Astrocyte (in vitro differentiated cells and primary cell): ENCODE measurements at regions not wholly inside any gene's neighbourhood (a gene's known extent, or its start where the extent isn't known, plus 50 kb on each side); places are given as distances from the start of the nearest gene placed in this dataset.
"Not testable (repeated sequence)": the region's sequence is repeated elsewhere in the genome, so short reads cannot be mapped to it uniquely, and the experiment has no call there.

Experiments used
- DNase-seq: peaks from one replicate; pipeline ENCODE4 v3.0.0-alpha.2; 2010; ENCODE audit warnings: low read depth
- FAIRE-seq: peaks from 2 replicates; lab custom pipeline; 2011; peaks lifted over from hg19 to GRCh38; lab: Jason Lieb, UNC
- H2AFZ ChIP-seq: 2 replicates; pipeline ENCODE4 v1.6.0; 2012; ENCODE audit warnings: low read depth, low read length, inconsistent platforms
- H3K27ac ChIP-seq: 2 replicates; pipeline ENCODE4 v1.5.1; 2011; ENCODE audit warnings: low read depth, low read length, inconsistent platforms
- H3K27me3 ChIP-seq: 2 replicates; pipeline ENCODE4 v1.6.0; 2011; ENCODE audit warnings: low read length, inconsistent platforms; ENCODE audit not compliant: insufficient read depth
- H3K36me3 ChIP-seq: 2 replicates; pipeline ENCODE4 v1.5.1; 2011; ENCODE audit warnings: low read length, inconsistent platforms; ENCODE audit not compliant: insufficient read depth
- H3K4me1 ChIP-seq: 2 replicates; pipeline ENCODE4 v1.5.1; 2011; ENCODE audit warnings: low read length, inconsistent platforms; ENCODE audit not compliant: insufficient read depth
- H3K4me2 ChIP-seq: 2 replicates; pipeline ENCODE4 v1.6.0; 2012; ENCODE audit warnings: low read length, inconsistent platforms
- H3K4me3 ChIP-seq: 2 replicates; pipeline ENCODE4 v1.5.1; 2011; ENCODE audit warnings: low read depth, mild to moderate bottlenecking, low read length, inconsistent platforms; ENCODE audit not compliant: insufficient read depth
- H3K79me2 ChIP-seq: 2 replicates; pipeline ENCODE4 v1.6.0; 2012; ENCODE audit warnings: mild to moderate bottlenecking, low read length, inconsistent platforms; ENCODE audit not compliant: insufficient read depth
- H3K9ac ChIP-seq: 2 replicates; pipeline ENCODE4 v1.6.0; 2012; ENCODE audit warnings: mild to moderate bottlenecking, low read length, inconsistent platforms
- H3K9me3 ChIP-seq: 2 replicates; pipeline ENCODE4 v1.5.1; 2012; ENCODE audit warnings: low read depth, mild to moderate bottlenecking, low read length, inconsistent platforms; ENCODE audit not compliant: insufficient read depth
- H4K20me1 ChIP-seq: 2 replicates; pipeline ENCODE4 v1.6.0; 2012; ENCODE audit warnings: low read length, inconsistent platforms; ENCODE audit not compliant: insufficient read depth
- H3K27ac Mint-ChIP-seq: one replicate; pipeline ENCODE4 v1.8.0; 2021; ENCODE audit warnings: mild to moderate bottlenecking, mixed read lengths; ENCODE audit not compliant: unreplicated experiment
- H3K27me3 Mint-ChIP-seq: one replicate; pipeline ENCODE4 v1.8.0; 2021; ENCODE audit warnings: low read depth, mixed read lengths; ENCODE audit not compliant: unreplicated experiment
- H3K36me3 Mint-ChIP-seq: one replicate; pipeline ENCODE4 v1.8.0; 2021; ENCODE audit warnings: low read depth, mixed read lengths; ENCODE audit not compliant: unreplicated experiment
- H3K4me1 Mint-ChIP-seq: one replicate; pipeline ENCODE4 v1.8.0; 2021; ENCODE audit warnings: low read depth, mixed read lengths; ENCODE audit not compliant: unreplicated experiment
- H3K4me3 Mint-ChIP-seq: one replicate; pipeline ENCODE4 v1.8.0; 2021; ENCODE audit warnings: mild to moderate bottlenecking, moderate library complexity, mixed read lengths; ENCODE audit not compliant: unreplicated experiment
- H3K9me3 Mint-ChIP-seq: one replicate; pipeline ENCODE4 v1.8.0; 2021; ENCODE audit warnings: mild to moderate bottlenecking, mixed read lengths; ENCODE audit not compliant: unreplicated experiment
- EZH2 ChIP-seq: IDR thresholded peaks from 2 replicates; pipeline ENCODE4 v1.6.1; 2012; ENCODE audit warnings: mild to moderate bottlenecking, low read length, inconsistent platforms; ENCODE audit not compliant: insufficient read depth
- TF ChIP-seq, protein P1 (sequence below): IDR thresholded peaks from 2 replicates; pipeline ENCODE4 v1.5.1; 2011; ENCODE audit warnings: low read depth, mild to moderate bottlenecking, inconsistent platforms, low read length, moderate library complexity; ENCODE audit not compliant: insufficient read depth

DNA sequence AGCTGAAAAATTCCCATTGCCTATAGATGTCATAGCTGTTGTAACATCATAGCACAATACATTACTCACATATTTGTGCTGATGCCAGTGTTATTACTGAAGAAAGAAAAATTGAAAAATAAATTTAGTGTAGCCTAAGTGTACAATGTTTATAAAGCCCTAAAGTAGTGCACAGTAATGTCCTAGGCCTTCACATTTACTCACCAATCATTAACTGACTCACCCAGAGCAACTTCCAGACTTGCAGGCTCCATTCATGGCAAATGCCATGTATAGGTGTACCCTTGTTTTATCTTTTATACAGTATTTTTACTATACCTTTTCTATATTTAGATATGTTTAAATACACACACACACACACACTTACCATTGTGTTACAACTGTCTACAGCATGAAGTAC lies 265.4 kb upstream of the MAGEB18 start:
- peaks cover 5% of the 10 kb centered on the region for H3K4me1 Mint-ChIP-seq
- no peaks in the 10 kb centered on the region for H3K36me3 Mint-ChIP-seq
- Histone ChIP-seq H3K4me1 (no peaks in the 10 kb centered on the region), H3K27me3 (no peaks in the 10 kb centered on the region), H3K9ac (no peak overlapping the region), H3K27ac (no peak overlapping the region), H3K9me3 (no peaks in the 10 kb centered on the region), H2AFZ (no peak overlapping the region), H3K79me2 (no peaks in the 10 kb centered on the region), H3K4me3 (no peak overlapping the region), H4K20me1 (no peaks in the 10 kb centered on the region), H3K36me3 (no peaks in the 10 kb centered on the region), H3K4me2 (no peak overlapping the region)
- no peak for DNase-seq
- FAIRE-seq, result no peak
- no peak overlapping the region for H3K4me3 Mint-ChIP-seq
- H3K27ac Mint-ChIP-seq, result no peak overlapping the region
- TF ChIP-seq, protein P1, sequence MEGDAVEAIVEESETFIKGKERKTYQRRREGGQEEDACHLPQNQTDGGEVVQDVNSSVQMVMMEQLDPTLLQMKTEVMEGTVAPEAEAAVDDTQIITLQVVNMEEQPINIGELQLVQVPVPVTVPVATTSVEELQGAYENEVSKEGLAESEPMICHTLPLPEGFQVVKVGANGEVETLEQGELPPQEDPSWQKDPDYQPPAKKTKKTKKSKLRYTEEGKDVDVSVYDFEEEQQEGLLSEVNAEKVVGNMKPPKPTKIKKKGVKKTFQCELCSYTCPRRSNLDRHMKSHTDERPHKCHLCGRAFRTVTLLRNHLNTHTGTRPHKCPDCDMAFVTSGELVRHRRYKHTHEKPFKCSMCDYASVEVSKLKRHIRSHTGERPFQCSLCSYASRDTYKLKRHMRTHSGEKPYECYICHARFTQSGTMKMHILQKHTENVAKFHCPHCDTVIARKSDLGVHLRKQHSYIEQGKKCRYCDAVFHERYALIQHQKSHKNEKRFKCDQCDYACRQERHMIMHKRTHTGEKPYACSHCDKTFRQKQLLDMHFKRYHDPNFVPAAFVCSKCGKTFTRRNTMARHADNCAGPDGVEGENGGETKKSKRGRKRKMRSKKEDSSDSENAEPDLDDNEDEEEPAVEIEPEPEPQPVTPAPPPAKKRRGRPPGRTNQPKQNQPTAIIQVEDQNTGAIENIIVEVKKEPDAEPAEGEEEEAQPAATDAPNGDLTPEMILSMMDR, result no peak
- no peak for TF ChIP-seq EZH2
- no peaks in the 10 kb centered on the region for H3K27me3 Mint-ChIP-seq
- no peaks in the 10 kb centered on the region for H3K9me3 Mint-ChIP-seq

DNA sequence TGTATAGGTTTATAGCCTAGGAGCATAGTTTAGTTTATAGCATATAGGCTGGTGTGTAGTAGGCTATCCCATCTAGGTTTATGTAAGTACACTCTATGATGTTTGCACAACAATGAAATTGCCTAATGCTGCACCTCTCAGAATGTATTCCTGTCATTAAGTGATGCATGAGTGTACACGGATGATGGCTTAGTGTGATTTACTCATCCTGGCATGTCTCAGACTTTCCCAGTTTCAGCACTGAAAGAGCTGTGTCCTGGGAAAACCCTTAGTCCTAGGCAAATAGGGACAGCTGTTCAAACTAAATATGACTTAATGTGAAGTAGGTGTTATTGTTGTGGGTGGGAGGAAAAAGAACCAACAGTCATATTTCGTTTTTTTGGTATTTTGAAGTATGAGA lies 264.9 kb upstream of the MAGEB18 start:
- Histone ChIP-seq H2AFZ (no peak overlapping the region), H3K79me2 (no peaks in the 10 kb centered on the region), H3K4me3 (no peak overlapping the region), H3K27me3 (no peaks in the 10 kb centered on the region), H3K36me3 (no peaks in the 10 kb centered on the region), H3K9me3 (no peaks in the 10 kb centered on the region), H4K20me1 (no peaks in the 10 kb centered on the region), H3K9ac (no peak overlapping the region), H3K27ac (no peak overlapping the region), H3K4me2 (no peak overlapping the region), H3K4me1 (no peaks in the 10 kb centered on the region)
- Mint-ChIP-seq H3K4me1 (peaks cover 5% of the 10 kb centered on the region), H3K36me3 (no peaks in the 10 kb centered on the region), H3K9me3 (no peaks in the 10 kb centered on the region), H3K27ac (no peak overlapping the region), H3K27me3 (no peaks in the 10 kb centered on the region), H3K4me3 (no peak overlapping the region)
- DNase-seq (peak; percentile 2), FAIRE-seq (peak; percentile 47)
- no peak for TF ChIP-seq EZH2
- TF ChIP-seq, protein P1, result no peak

DNA sequence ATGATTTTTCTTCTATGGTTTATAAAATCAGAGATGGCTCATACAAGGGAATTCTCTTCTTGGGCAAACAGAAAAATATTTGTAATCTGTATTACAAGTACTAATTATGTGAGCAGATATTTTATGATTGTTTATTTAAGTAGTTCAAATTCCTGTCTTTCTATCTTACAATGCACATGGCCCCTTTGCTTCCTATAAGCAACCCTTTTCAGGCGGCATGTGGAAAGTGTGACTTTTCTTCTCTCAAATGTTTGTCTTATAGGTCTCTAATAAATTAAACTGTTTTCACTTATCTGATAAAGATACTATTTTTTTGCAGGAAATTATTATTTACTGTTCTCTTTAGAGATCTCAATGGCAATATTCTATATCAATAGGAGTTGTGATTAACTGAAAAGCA lies 259.3 kb upstream of the MAGEB18 start:
- H3K4me3 Mint-ChIP-seq, result no peak overlapping the region
- Histone ChIP-seq H3K9me3 (no peaks in the 10 kb centered on the region), H2AFZ (no peak overlapping the region), H4K20me1 (no peaks in the 10 kb centered on the region), H3K79me2 (no peaks in the 10 kb centered on the region), H3K4me2 (no peak overlapping the region), H3K27me3 (no peaks in the 10 kb centered on the region), H3K4me3 (no peak overlapping the region), H3K27ac (no peak overlapping the region), H3K9ac (no peak overlapping the region), H3K36me3 (no peaks in the 10 kb centered on the region), H3K4me1 (no peaks in the 10 kb centered on the region)
- no peaks in the 10 kb centered on the region for H3K36me3 Mint-ChIP-seq
- no peaks in the 10 kb centered on the region for H3K27me3 Mint-ChIP-seq
- H3K9me3 Mint-ChIP-seq, result no peaks in the 10 kb centered on the region
- TF ChIP-seq, protein P1, result no peak
- TF ChIP-seq EZH2, result no peak
- H3K4me1 Mint-ChIP-seq, result no peaks in the 10 kb centered on the region
- no peak for DNase-seq
- no peak overlapping the region for H3K27ac Mint-ChIP-seq
- peak; percentile 64 for FAIRE-seq

DNA sequence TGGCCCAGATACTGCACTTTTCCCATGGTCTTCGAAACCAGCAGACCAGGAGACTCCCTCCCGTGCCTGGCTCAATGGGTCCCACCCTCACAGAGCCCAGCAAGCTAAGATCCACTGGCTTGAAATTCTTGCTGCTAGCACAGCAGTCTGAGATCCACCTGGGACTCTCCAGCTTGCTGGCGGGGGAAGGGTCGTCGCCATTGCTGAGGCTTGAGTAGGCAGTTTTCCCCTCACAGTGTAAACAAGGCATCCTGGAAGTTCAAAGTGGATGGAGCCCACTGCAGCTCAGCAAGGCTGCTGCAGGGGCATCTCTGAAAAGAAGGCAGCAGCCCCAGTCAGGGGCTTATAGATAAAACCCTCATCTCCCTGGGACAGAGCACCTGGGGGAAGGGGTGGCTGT lies 255.6 kb upstream of the MAGEB18 start:
- H3K9me3 Mint-ChIP-seq, result not testable (repeated sequence)

More for the DNA sequence above, 255.6 kb upstream of the MAGEB18 start:
- not testable (repeated sequence) for H3K36me3 ChIP-seq, H3K27ac ChIP-seq, H3K9me3 ChIP-seq, DNase-seq, H3K36me3 Mint-ChIP-seq, H3K4me1 Mint-ChIP-seq, H3K4me3 Mint-ChIP-seq, H3K4me3 ChIP-seq, H3K27ac Mint-ChIP-seq, H4K20me1 ChIP-seq, H3K27me3 Mint-ChIP-seq, H3K79me2 ChIP-seq, FAIRE-seq, H2AFZ ChIP-seq, H3K4me1 ChIP-seq, H3K9ac ChIP-seq, H3K27me3 ChIP-seq, H3K4me2 ChIP-seq
